Trophoblast cell (in vitro differentiated cells and primary cell): ENCODE measurements at regions not wholly inside any gene's neighbourhood (a gene's known extent, or its start where the extent isn't known, plus 50 kb on each side); places are given as distances from the start of the nearest gene placed in this dataset.

ENCODE experiments used
- DNase-seq, 2 donors: peaks; one replicate each; pipeline ENCODE4 v3.0.0-alpha.2; 2016
- H2AFZ ChIP-seq: 2 replicates; pipeline ENCODE4 v1.6.1; 2013; ENCODE audit warnings: low read length, moderate library complexity, mild to moderate bottlenecking; ENCODE audit not compliant: insufficient read depth, poor library complexity
- H2AK5ac ChIP-seq: 2 replicates; pipeline ENCODE4 v1.6.1; 2013; ENCODE audit warnings: mild to moderate bottlenecking, low read length
- H2BK120ac ChIP-seq: 2 replicates; pipeline ENCODE4 v1.6.1; 2013; ENCODE audit warnings: low read length, mild to moderate bottlenecking, moderate library complexity; ENCODE audit not compliant: insufficient read depth, poor library complexity
- H2BK12ac ChIP-seq: 2 replicates; pipeline ENCODE4 v1.6.1; 2013; ENCODE audit warnings: mild to moderate bottlenecking, low read length, moderate library complexity
- H2BK5ac ChIP-seq: 2 replicates; pipeline ENCODE4 v1.6.1; 2013; ENCODE audit warnings: low read length, low read depth, moderate library complexity, mild to moderate bottlenecking; ENCODE audit not compliant: poor library complexity
- H3K14ac ChIP-seq: 2 replicates; pipeline ENCODE4 v1.6.1; 2013; ENCODE audit warnings: mild to moderate bottlenecking, low read length
- H3K18ac ChIP-seq: 2 replicates; pipeline ENCODE4 v1.6.1; 2013; ENCODE audit warnings: mild to moderate bottlenecking, low read length
- H3K23ac ChIP-seq: 2 replicates; pipeline ENCODE4 v1.6.1; 2013; ENCODE audit warnings: low read length
- H3K27ac ChIP-seq: 2 replicates; pipeline ENCODE4 v1.5.1; 2013; ENCODE audit warnings: low read depth, mild to moderate bottlenecking, inconsistent platforms, low read length, moderate library complexity
- H3K27me3 ChIP-seq: 2 replicates; pipeline ENCODE4 v1.6.1; 2013; ENCODE audit warnings: inconsistent platforms, mild to moderate bottlenecking, low read length, moderate library complexity; ENCODE audit not compliant: insufficient read depth
- H3K36me3 ChIP-seq, 2 experiments: 1 replicate in 1 of 2; 2 replicates in 1 of 2; pipeline ENCODE4 v1.6.1; 2013; ENCODE audit warnings: low read length in 2 of 2, mild to moderate bottlenecking in 2 of 2, moderate library complexity in 1 of 2; ENCODE audit not compliant: insufficient read depth in 2 of 2, control insufficient read depth in 1 of 2
- H3K4ac ChIP-seq: 2 replicates; pipeline ENCODE4 v1.6.1; 2013; ENCODE audit warnings: low read depth, mild to moderate bottlenecking, low read length, moderate library complexity
- H3K4me1 ChIP-seq, 2 experiments: 1 replicate in 1 of 2; 2 replicates in 1 of 2; pipeline ENCODE4 v1.6.1; 2013; ENCODE audit warnings: low read length in 2 of 2, mild to moderate bottlenecking in 2 of 2, moderate library complexity in 1 of 2; ENCODE audit not compliant: insufficient read depth in 2 of 2, control insufficient read depth in 1 of 2
- H3K4me2 ChIP-seq: 2 replicates; pipeline ENCODE4 v1.6.1; 2013; ENCODE audit warnings: inconsistent platforms, mild to moderate bottlenecking, low read length, moderate library complexity
- H3K4me3 ChIP-seq: 2 replicates; pipeline ENCODE4 v1.5.1; 2013; ENCODE audit warnings: mild to moderate bottlenecking, low read depth, low read length, inconsistent platforms
- H3K79me1 ChIP-seq: one replicate; pipeline ENCODE4 v1.6.1; 2013; ENCODE audit warnings: low read length
- H3K79me2 ChIP-seq: 2 replicates; pipeline ENCODE4 v1.6.1; 2013; ENCODE audit warnings: low read length, mild to moderate bottlenecking; ENCODE audit not compliant: control insufficient read depth, insufficient read depth, poor library complexity
- H3K9ac ChIP-seq: 2 replicates; pipeline ENCODE4 v1.6.1; 2013; ENCODE audit warnings: mild to moderate bottlenecking, low read length
- H3K9me3 ChIP-seq: 2 replicates; pipeline ENCODE4 v1.6.1; 2013; ENCODE audit warnings: low read depth, mild to moderate bottlenecking, control low read depth, inconsistent platforms, low read length; ENCODE audit not compliant: insufficient read depth
- H4K12ac ChIP-seq: 2 replicates; pipeline ENCODE4 v1.6.1; 2013; ENCODE audit warnings: low read depth, mild to moderate bottlenecking, low read length, moderate library complexity
- H4K8ac ChIP-seq: 2 replicates; pipeline ENCODE4 v1.6.1; 2013; ENCODE audit warnings: low read depth, mild to moderate bottlenecking, low read length, moderate library complexity
- H4K91ac ChIP-seq: one replicate; pipeline ENCODE4 v1.6.1; 2013; ENCODE audit warnings: low read depth, mild to moderate bottlenecking, low read length, moderate library complexity
- WGBS: extraction: QIAGEN DNeasy Blood & Tissue Kit; methylation state at CpG from one replicate; pipeline ENCODE4 v1.1.7; 2013; ENCODE audit warnings: missing lambda C conversion rate; ENCODE audit not compliant: insufficient read length, insufficient coverage; ENCODE audit errors: extremely low coverage; 5-methylcytosine and 5-hydroxymethylcytosine counted together

- Histone ChIP-seq H3K79me2 (no peaks in the 10 kb centered on the region), H2AK5ac (no peak overlapping the region), H2BK5ac (no peak overlapping the region), H3K27me3 (no peaks in the 10 kb centered on the region), H3K9ac (no peak overlapping the region), H4K12ac (no peak overlapping the region), H3K4me1 (no peaks in the 10 kb centered on the region), H2BK12ac (no peak overlapping the region), H3K23ac (no peak overlapping the region), H3K27ac (no peak overlapping the region), H3K14ac (no peak overlapping the region), H3K36me3 (no peaks in the 10 kb centered on the region), H2BK120ac (no peak overlapping the region), H3K18ac (no peak overlapping the region), H3K4ac (no peak overlapping the region), H3K9me3 (no peaks in the 10 kb centered on the region), H4K8ac (no peak overlapping the region), H3K4me2 (no peak overlapping the region), H3K4me3 (no peak overlapping the region), H3K79me1 (no peaks in the 10 kb centered on the region), H2AFZ (no peak overlapping the region), H4K91ac (no peak overlapping the region)
- no peak for DNase-seq
- WGBS: no CpG with 5 or more reads among the region's 3 CpGs
Observed at GRCh38 chr18:27704736-27705361, 472.1 kb downstream of the CDH2 start.

DNA sequence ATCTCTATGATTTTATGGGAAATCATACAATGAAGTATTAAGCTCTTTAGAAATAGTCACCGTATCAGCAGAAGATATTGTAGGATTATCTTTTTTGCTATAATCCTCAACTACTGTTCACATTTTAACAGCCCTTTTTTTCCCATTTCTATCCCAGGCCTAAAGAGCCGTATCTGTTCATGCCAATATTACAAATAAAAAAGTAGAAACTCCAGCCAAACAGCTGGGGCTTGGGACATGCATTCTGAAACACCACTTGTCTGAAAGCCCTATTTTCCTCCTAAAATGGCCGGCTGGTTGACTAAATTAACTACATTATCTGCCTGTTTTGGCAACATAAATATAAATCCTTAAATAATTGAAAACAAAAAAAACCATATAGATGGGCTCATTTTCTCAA is 477.8 kb downstream of the CDH2 start:
- H3K79me1 ChIP-seq: no peaks in the 10 kb centered on the region
- no peak for DNase-seq
- H3K4me2 ChIP-seq: no peak overlapping the region
- no peaks in the 10 kb centered on the region for H3K9me3 ChIP-seq
- no peaks in the 10 kb centered on the region for H3K36me3 ChIP-seq
- no peak overlapping the region for H3K23ac ChIP-seq
- no peak overlapping the region for H2BK12ac ChIP-seq
- H4K12ac ChIP-seq: no peak overlapping the region
- no peaks in the 10 kb centered on the region for H3K79me2 ChIP-seq
- H3K27ac ChIP-seq: no peak overlapping the region
- H3K4me1 ChIP-seq: peaks cover 0 to 2% of the 10 kb centered on the region in 2 experiments
- no peak overlapping the region for H3K4ac ChIP-seq
- H2BK5ac ChIP-seq: no peak overlapping the region
- no peak overlapping the region for H3K18ac ChIP-seq
- no peak overlapping the region for H4K8ac ChIP-seq
- H3K27me3 ChIP-seq: no peaks in the 10 kb centered on the region
- H3K9ac ChIP-seq: no peak overlapping the region
- H2AK5ac ChIP-seq: no peak overlapping the region
- no peak overlapping the region for H3K14ac ChIP-seq
- no peak overlapping the region for H4K91ac ChIP-seq
- no peak overlapping the region for H2AFZ ChIP-seq
- no peak overlapping the region for H3K4me3 ChIP-seq
- no CpG with 5 or more reads among the region's 3 CpGs for WGBS
- no peak overlapping the region for H2BK120ac ChIP-seq

DNA sequence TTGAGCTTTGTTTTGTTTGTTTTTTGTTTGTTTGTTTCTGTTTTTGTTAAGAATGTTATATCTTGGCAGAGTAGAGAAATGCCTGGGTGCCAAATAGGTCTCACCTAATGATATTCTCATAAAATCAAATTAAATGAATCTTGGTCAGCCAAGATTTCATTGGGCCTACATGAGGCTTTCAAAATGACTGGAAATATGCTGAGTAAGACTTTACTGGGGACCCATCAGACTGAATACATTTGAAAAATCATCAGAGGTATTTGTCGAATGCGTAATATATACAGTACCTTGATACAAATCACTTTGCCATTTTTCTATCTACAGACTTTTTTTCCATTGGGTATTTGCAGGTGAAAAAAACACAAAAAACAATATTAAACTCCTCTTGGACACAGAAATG is 480.8 kb downstream of the CDH2 start:
- Histone ChIP-seq H4K91ac (no peak overlapping the region), H2AK5ac (no peak overlapping the region), H3K4me2 (no peak overlapping the region), H3K79me1 (no peaks in the 10 kb centered on the region), H3K27me3 (no peaks in the 10 kb centered on the region), H3K79me2 (no peaks in the 10 kb centered on the region), H3K18ac (no peak overlapping the region), H3K4ac (no peak overlapping the region), H2BK12ac (no peak overlapping the region), H3K4me1 (peaks cover 0 to 2% of the 10 kb centered on the region in 2 experiments), H4K12ac (no peak overlapping the region), H3K4me3 (no peak overlapping the region), H3K23ac (no peak overlapping the region), H3K9ac (no peak overlapping the region), H3K27ac (no peak overlapping the region), H3K36me3 (no peaks in the 10 kb centered on the region), H3K14ac (no peak overlapping the region), H4K8ac (no peak overlapping the region), H2AFZ (no peak overlapping the region), H2BK120ac (no peak overlapping the region), H2BK5ac (no peak overlapping the region), H3K9me3 (no peaks in the 10 kb centered on the region)
- no peak for DNase-seq
- WGBS: no CpG with 5 or more reads among the region's 2 CpGs

- H3K4me1 ChIP-seq: peaks cover 0 to 2% of the 10 kb centered on the region in 2 experiments
- H3K79me2 ChIP-seq: no peaks in the 10 kb centered on the region
- DNase-seq: peak; percentile 12 to 71
- H3K23ac ChIP-seq: no peak overlapping the region
- H2BK12ac ChIP-seq: no peak overlapping the region
- no peak overlapping the region for H2BK120ac ChIP-seq
- no peak overlapping the region for H3K9ac ChIP-seq
- no peak overlapping the region for H4K8ac ChIP-seq
- no peak overlapping the region for H3K4ac ChIP-seq
- no peak overlapping the region for H4K91ac ChIP-seq
- H3K18ac ChIP-seq: no peak overlapping the region
- H2AK5ac ChIP-seq: no peak overlapping the region
- no peak overlapping the region for H2AFZ ChIP-seq
- no peak overlapping the region for H3K4me3 ChIP-seq
- no peak overlapping the region for H3K4me2 ChIP-seq
- H4K12ac ChIP-seq: no peak overlapping the region
- H3K14ac ChIP-seq: no peak overlapping the region
- H2BK5ac ChIP-seq: no peak overlapping the region
- no peaks in the 10 kb centered on the region for H3K9me3 ChIP-seq
- H3K79me1 ChIP-seq: no peaks in the 10 kb centered on the region
- no peaks in the 10 kb centered on the region for H3K36me3 ChIP-seq
- H3K27me3 ChIP-seq: no peaks in the 10 kb centered on the region
- H3K27ac ChIP-seq: no peak overlapping the region
- WGBS: no CpG with 5 or more reads among the region's 4 CpGs
Observed at GRCh38 chr18:27695503-27695902, 481.4 kb downstream of the CDH2 start.
